GM12872 (cell line): ENCODE measurements at regions not wholly inside any gene's neighbourhood (a gene's known extent, or its start where the extent isn't known, plus 50 kb on each side); places are given as distances from the start of the nearest gene placed in this dataset.

ENCODE experiments used
- TF ChIP-seq, protein P1 (sequence below): IDR thresholded peaks from 3 replicates; pipeline ENCODE4 v1.5.1; 2011; ENCODE audit warnings: low read depth, mild to moderate bottlenecking, low read length, moderate library complexity; ENCODE audit not compliant: insufficient read depth

DNA sequence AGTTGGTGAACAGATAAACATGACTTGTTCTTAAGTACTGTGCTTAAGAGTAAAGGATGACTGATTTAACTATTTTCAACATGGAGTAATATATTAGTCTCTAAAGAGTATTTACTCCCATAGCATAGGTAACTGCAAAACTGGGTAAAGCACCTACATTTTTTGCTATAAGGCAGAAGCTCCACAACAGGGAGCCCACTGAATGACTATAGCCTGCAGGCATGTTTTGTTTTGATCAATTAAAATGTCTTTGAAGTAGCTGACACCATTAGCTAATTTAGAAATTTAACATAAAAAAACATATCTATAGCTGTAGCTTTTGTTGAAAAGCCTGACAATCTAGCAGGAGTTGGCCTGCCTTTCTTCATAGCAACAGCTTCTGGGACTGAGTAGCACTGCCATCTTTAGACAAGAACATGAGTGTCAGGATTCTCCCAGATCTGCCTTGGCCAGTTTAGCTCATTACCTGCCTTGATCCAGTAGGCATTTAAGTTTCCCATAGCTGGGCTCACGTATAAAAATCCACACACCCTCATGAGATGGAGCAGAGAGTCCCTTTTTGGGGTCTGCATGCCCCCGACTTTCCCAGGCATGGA is 1935.1 kb upstream of the PIK3C3 start:
- TF ChIP-seq, protein P1, sequence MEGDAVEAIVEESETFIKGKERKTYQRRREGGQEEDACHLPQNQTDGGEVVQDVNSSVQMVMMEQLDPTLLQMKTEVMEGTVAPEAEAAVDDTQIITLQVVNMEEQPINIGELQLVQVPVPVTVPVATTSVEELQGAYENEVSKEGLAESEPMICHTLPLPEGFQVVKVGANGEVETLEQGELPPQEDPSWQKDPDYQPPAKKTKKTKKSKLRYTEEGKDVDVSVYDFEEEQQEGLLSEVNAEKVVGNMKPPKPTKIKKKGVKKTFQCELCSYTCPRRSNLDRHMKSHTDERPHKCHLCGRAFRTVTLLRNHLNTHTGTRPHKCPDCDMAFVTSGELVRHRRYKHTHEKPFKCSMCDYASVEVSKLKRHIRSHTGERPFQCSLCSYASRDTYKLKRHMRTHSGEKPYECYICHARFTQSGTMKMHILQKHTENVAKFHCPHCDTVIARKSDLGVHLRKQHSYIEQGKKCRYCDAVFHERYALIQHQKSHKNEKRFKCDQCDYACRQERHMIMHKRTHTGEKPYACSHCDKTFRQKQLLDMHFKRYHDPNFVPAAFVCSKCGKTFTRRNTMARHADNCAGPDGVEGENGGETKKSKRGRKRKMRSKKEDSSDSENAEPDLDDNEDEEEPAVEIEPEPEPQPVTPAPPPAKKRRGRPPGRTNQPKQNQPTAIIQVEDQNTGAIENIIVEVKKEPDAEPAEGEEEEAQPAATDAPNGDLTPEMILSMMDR = no peak

DNA sequence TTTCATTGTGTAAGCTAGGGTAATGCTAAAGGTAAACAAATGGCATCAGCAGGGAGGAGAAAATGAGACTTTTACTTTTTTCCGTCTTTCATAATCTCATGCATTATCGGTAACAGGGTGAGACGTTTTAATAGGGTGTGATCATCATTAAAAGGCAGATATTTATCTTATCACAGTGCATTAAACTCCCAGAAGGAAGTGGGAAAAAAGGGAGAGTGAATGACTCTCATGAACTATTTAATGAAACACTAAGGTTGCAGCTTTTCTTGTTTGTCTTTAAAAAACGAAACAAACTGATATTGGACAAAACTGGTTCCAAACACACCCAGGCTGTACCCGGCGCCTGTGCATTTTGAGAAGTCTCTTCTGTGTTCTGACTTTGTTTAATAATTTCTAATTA is 1936.8 kb upstream of the PIK3C3 start:
- TF ChIP-seq, protein P1 = no peak

DNA sequence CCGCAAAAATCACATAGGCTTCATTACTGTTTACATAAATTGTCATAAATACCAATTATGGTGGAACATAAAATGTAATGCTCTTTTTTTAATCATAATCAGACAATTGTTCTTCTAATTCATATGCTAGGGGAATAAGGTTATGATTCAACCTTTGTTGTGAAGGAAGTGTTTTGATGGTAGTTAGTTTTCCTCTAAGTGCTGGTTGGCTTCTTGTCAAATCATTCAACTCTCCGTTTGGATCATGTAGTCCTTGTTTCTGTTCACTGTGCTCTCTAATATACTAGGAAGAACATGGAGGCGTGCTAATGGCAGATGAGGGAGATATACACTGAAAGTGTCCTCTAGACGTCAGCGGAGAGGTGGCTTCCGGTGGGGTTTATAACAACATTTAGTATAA is 1938.0 kb upstream of the PIK3C3 start:
- TF ChIP-seq, protein P1 = no peak

DNA sequence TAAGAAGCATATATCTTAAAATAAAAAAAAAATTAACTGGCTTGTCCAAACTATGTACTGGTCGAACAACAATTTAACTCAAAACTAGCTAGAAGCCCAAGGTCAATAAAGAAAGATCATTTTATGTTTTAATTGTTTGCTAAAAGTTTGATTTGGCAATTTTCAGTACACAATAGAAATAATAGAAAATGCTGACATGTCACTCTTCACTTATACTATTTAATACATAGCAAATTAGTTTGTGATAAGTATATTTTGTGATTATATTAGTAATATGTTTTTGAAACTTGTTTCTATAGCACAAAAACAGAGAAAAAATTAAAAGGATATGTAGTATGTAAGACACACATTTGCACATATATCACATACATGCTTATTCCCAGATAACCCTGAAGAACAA is 1938.6 kb upstream of the PIK3C3 start:
- TF ChIP-seq, protein P1 = no peak

DNA sequence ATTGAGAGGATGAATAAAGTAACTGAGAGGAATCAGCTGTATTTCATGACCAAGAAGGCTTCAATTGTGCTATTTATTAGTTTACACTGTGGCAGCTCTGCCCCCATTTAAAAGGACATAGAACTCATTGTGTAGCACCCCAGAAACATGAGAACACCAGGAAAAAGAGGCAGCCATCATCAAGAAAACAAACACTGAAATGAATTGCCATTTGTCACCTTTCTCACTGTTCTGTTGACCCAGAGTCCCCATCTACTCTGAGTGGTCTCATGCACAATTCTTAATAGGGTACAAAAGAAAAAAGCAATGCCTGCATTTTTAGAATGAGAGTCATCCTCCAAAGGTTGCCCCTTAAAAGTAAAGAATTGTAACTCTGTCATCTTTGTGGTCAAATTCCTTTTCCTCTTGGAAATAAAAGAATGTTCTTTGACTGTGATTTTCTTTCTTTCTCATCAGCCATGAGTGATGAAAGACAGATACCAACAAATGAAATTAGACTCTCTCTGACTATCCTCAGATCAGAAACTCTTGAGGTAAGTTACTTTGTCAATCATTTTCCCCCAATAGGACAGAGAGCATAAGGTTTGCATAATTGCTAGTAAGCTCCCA is 1941.9 kb upstream of the PIK3C3 start:
- TF ChIP-seq, protein P1 = no peak

DNA sequence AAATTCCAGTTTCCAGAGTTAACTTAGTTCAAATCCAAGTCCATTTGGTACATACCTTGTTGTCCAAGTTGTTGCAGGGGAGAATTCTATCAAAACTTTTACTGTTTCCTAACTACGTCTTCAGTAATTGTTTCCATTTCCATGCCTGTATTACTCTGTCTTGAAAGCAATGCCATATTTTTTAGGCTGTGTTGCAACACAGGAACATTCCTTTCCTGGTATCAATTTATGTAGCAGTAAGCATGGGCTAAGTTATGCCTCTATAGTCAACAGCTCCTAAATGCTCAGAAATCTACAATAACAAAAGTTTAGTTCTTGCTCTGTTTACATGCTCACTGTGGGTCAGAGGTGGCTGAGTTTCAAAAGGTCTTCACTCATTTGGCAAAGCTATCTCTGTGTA is 1943.8 kb upstream of the PIK3C3 start:
- TF ChIP-seq, protein P1 = no peak

DNA sequence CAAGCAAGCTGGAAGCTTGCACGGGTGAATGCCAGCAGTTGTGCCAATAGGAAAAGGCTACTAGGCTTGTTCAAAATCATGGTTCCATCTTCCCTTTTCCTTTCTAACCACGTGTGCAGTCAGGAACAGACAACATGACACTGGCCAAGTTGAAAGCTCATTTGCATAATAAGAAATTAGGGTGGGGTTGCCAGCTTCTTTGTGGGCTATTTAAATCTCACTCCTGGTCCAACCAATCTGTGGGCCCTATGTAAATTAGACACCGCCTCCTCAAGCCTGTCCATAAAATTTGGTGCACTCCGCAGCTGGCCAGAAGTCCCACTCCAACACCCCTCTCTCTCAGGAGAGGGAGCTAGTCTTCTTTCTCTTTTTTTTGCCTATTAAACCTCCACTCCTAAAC is 1948.4 kb upstream of the PIK3C3 start:
- TF ChIP-seq, protein P1 = no peak
